Uterus (tissue), 2 donors: ENCODE measurements at regions not wholly inside any gene's neighbourhood (a gene's known extent, or its start where the extent isn't known, plus 50 kb on each side); places are given as distances from the start of the nearest gene placed in this dataset.

ENCODE experiments used
- CTCF ChIP-seq, 4 experiments: fragments of 200-600 bp in 2 of 4; fragments of 450-650 bp in 2 of 4; sonication (generic) in 2 of 4; IDR thresholded peaks; one replicate each; pipeline ENCODE4 v1.5.1; 2016 to 2019; ENCODE audit warnings: antibody characterized with exemption in 4 of 4, mild to moderate bottlenecking in 2 of 4, moderate library complexity in 1 of 4
- POLR2A ChIP-seq, 2 donors: fragments of 450-650 bp; IDR thresholded peaks; one replicate each; pipeline ENCODE4 v1.6.1; 2016; ENCODE audit warnings: antibody characterized with exemption in 2 of 2, mild to moderate bottlenecking in 1 of 2, moderate library complexity in 1 of 2

GRCh38 chr1:30334767-30335166, 388.6 kb downstream of the MATN1 start:
- TF ChIP-seq CTCF (IDR thresholded peaks at IDR 0.05), result no peak
- no peak for TF ChIP-seq POLR2A (IDR thresholded peaks at IDR 0.05)
